Activated CD8-positive, alpha-beta memory T cell treated with anti-CD3 and anti-CD28 coated beads, Interleukin-2, amount 10 ng/mL, durations not matched to agents 7 days and 5 days (primary cell): ENCODE measurements at regions not wholly inside any gene's neighbourhood (a gene's known extent, or its start where the extent isn't known, plus 50 kb on each side); places are given as distances from the start of the nearest gene placed in this dataset.
"Not testable (repeated sequence)": the region's sequence is repeated elsewhere in the genome, so short reads cannot be mapped to it uniquely, and the experiment has no call there.

Experiments
- ATAC-seq: fragments of 150-1000 bp; cut with Tn5 transposase; one replicate; pipeline ENCODE4 v1.10.0; 2021; ENCODE audit warnings: moderate library complexity
- CTCF ChIA-PET: fragments of 350-600 bp; sonication (Branson Sonifier 250); formaldehyde crosslinking; loops from one replicate; lab custom pipeline; 2021; ENCODE audit warnings: antibody characterized with exemption; lab: Charles Lee
- DNase-seq: peaks from one replicate; pipeline ENCODE4 v3.0.0-alpha.2; 2020
- H3K27ac Mint-ChIP-seq: one replicate; pipeline ENCODE4 v1.8.0; 2021; ENCODE audit warnings: mild to moderate bottlenecking, mixed read lengths
- H3K27me3 Mint-ChIP-seq: one replicate; pipeline ENCODE4 v1.8.0; 2021; ENCODE audit warnings: mixed read lengths
- H3K36me3 Mint-ChIP-seq: one replicate; pipeline ENCODE4 v1.8.0; 2021; ENCODE audit warnings: mild to moderate bottlenecking, mixed read lengths
- H3K4me1 Mint-ChIP-seq: one replicate; pipeline ENCODE4 v1.8.0; 2021; ENCODE audit warnings: mixed read lengths
- H3K4me3 Mint-ChIP-seq: one replicate; pipeline ENCODE4 v1.8.0; 2021; ENCODE audit warnings: mild to moderate bottlenecking, moderate library complexity, mixed read lengths
- H3K9me3 Mint-ChIP-seq: one replicate; pipeline ENCODE4 v1.8.0; 2022; ENCODE audit warnings: low read depth, mixed read lengths

GRCh38 chr10:52502237-52502636 is 188.2 kb downstream of the DKK1 start:
- no peaks in the 10 kb centered on the region for H3K27me3 Mint-ChIP-seq
- no peak overlapping the region for H3K27ac Mint-ChIP-seq
- no peaks in the 10 kb centered on the region for H3K4me1 Mint-ChIP-seq
- no peak for ATAC-seq
- H3K36me3 Mint-ChIP-seq, result no peaks in the 10 kb centered on the region
- no peak for DNase-seq
- no peak overlapping the region for H3K4me3 Mint-ChIP-seq
- CTCF ChIA-PET, result no interaction called here
- peaks cover 14% of the 10 kb centered on the region for H3K9me3 Mint-ChIP-seq

GRCh38 chr10:52505341-52505740 is 191.3 kb downstream of the DKK1 start:
- H3K4me3 Mint-ChIP-seq, DNase-seq, CTCF ChIA-PET, H3K36me3 Mint-ChIP-seq, H3K4me1 Mint-ChIP-seq, ATAC-seq, H3K27ac Mint-ChIP-seq, H3K27me3 Mint-ChIP-seq: not testable (repeated sequence)
- H3K9me3 Mint-ChIP-seq, result peaks cover 15% of the 10 kb centered on the region

GRCh38 chr10:52514481-52514880 is 200.4 kb downstream of the DKK1 start:
- no peak for DNase-seq
- Mint-ChIP-seq H3K27me3 (no peaks in the 10 kb centered on the region), H3K4me3 (no peak overlapping the region), H3K4me1 (no peaks in the 10 kb centered on the region), H3K36me3 (no peaks in the 10 kb centered on the region), H3K9me3 (peaks cover 7% of the 10 kb centered on the region), H3K27ac (no peak overlapping the region)
- CTCF ChIA-PET, result no interaction called here
- ATAC-seq, result no peak

DNA sequence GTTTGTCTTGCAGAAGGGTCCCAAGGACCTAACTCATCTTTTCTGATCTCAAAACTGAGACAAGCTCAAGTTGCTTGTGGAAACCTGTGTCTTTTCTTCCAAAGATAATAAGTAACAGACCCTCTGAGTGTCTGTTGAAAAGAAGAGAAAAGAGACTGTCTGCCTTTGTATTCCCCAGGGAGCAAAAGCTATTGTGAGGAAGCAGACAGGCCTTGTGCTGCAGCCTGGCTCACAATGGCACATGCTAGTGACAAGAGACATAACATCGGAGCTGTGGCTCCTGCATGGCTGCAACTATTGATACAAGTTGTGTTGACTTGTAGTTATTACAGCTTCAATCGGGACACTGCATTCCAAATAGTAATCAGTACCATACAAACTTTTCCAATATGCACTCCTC is 202.9 kb downstream of the DKK1 start:
- Mint-ChIP-seq H3K36me3 (no peaks in the 10 kb centered on the region), H3K27ac (no peak overlapping the region), H3K4me1 (no peaks in the 10 kb centered on the region), H3K27me3 (no peaks in the 10 kb centered on the region), H3K4me3 (no peak overlapping the region), H3K9me3 (peaks cover 2% of the 10 kb centered on the region)
- CTCF ChIA-PET, result no interaction called here
- no peak for ATAC-seq
- DNase-seq, result no peak

DNA sequence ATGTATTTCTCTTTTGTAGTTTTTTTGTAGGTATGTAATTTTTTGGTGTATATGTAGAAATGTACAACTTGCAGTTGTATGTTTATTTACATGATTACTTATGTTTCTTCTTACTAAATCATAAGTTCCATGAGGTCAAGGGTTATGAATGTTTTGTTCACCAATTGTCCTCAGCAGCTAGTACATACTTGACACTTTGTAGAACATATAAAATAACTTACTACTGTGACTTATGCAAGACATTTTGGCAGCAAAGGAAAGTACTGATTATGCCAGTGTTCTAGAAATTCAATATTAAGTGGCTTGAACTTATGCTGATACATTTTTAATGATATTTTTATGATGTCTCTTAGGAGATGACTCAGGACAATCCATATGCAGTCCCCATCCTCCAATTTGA is 209.6 kb downstream of the DKK1 start:
- Mint-ChIP-seq H3K27ac (no peak overlapping the region), H3K4me3 (no peak overlapping the region), H3K27me3 (no peaks in the 10 kb centered on the region), H3K9me3 (no peaks in the 10 kb centered on the region), H3K4me1 (no peaks in the 10 kb centered on the region), H3K36me3 (no peaks in the 10 kb centered on the region)
- CTCF ChIA-PET, result no interaction called here
- ATAC-seq, result no peak
- no peak for DNase-seq

GRCh38 chr10:52525761-52526160 is 211.7 kb downstream of the DKK1 start:
- Mint-ChIP-seq H3K4me1 (no peaks in the 10 kb centered on the region), H3K36me3 (no peaks in the 10 kb centered on the region), H3K4me3 (no peak overlapping the region), H3K27me3 (no peaks in the 10 kb centered on the region), H3K27ac (no peak overlapping the region), H3K9me3 (peaks cover 6% of the 10 kb centered on the region)
- ATAC-seq (no peak), DNase-seq (no peak)
- CTCF ChIA-PET, result no interaction called here

GRCh38 chr10:52526251-52526823 is 212.3 kb downstream of the DKK1 start:
- CTCF ChIA-PET, result no interaction called here
- Mint-ChIP-seq H3K4me1 (no peaks in the 10 kb centered on the region), H3K9me3 (peaks cover 6% of the 10 kb centered on the region), H3K27me3 (no peaks in the 10 kb centered on the region), H3K4me3 (no peak overlapping the region), H3K27ac (no peak overlapping the region), H3K36me3 (no peaks in the 10 kb centered on the region)
- DNase-seq (no peak), ATAC-seq (no peak)

DNA sequence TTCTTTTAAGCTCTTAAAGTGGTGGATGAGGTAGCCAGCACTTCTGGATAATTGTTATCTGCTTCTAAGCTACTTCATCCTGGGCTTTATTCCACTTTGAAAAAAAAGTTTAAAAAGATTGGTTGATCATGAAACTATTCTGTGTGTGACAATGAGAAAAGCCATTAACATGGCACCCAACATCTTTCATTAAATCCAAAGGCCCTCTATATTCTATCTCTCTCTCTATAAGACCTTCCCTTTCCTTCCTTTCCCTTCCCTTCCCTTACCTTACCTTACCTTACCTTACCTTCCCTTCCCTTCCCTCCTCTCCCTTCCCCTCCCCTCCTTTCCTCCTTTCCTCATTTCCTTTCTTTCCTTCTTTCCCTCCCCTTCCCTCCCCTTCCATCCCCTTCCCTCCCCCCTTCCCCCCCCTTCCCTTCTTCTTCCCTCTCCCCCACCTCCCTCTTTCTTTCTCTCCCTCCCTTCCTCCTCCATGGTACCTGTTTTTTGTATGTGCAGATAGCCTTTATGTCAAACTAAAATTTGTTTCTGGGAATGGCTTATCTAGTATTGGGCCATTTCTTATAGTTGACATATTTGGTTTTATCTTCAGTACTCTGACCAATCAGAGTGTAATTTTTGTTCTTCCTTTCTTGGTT is 218.7 kb downstream of the DKK1 start:
- Mint-ChIP-seq H3K36me3 (no peaks in the 10 kb centered on the region), H3K9me3 (peaks cover 6% of the 10 kb centered on the region), H3K4me3 (no peak overlapping the region), H3K27me3 (no peaks in the 10 kb centered on the region), H3K27ac (no peak overlapping the region), H3K4me1 (no peaks in the 10 kb centered on the region)
- no peak for DNase-seq
- CTCF ChIA-PET, result no interaction called here
- ATAC-seq, result no peak

GRCh38 chr10:52533986-52534385 is 219.9 kb downstream of the DKK1 start:
- no peaks in the 10 kb centered on the region for H3K36me3 Mint-ChIP-seq
- ATAC-seq (no peak), DNase-seq (no peak)
- H3K27me3 Mint-ChIP-seq, result no peaks in the 10 kb centered on the region
- CTCF ChIA-PET, result no interaction called here
- H3K9me3 Mint-ChIP-seq, result peaks cover 6% of the 10 kb centered on the region
- H3K27ac Mint-ChIP-seq, result no peak overlapping the region
- H3K4me1 Mint-ChIP-seq, result no peaks in the 10 kb centered on the region
- H3K4me3 Mint-ChIP-seq, result no peak overlapping the region

DNA sequence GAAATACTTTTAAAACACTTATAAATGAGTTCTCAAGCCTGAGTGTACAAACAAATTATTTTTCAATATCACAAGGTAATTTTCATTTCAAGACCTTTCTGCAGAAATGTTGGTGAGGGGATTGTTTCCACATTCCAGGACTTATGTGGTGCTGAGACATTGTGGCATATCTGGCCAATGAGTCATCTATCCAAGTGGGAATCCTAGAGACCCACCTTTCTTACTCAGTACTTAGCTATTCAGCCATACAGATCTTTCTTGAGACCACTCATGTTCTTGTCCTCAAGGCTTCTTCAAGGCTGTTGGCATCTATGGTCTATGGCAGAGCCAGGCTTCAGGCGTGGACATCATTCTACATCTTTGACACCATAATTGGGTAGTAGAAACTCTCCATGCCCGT is 225.4 kb downstream of the DKK1 start:
- CTCF ChIA-PET, result no interaction called here
- no peak for ATAC-seq
- no peak overlapping the region for H3K27ac Mint-ChIP-seq

GRCh38 chr10:52540479-52540984 is 226.5 kb downstream of the DKK1 start:
- H3K9me3 Mint-ChIP-seq, result peaks cover 3% of the 10 kb centered on the region
- DNase-seq (no peak), ATAC-seq (no peak)
- no peak overlapping the region for H3K27ac Mint-ChIP-seq
- H3K27me3 Mint-ChIP-seq, result no peaks in the 10 kb centered on the region
- CTCF ChIA-PET, result no interaction called here
- no peak overlapping the region for H3K4me3 Mint-ChIP-seq
- no peaks in the 10 kb centered on the region for H3K4me1 Mint-ChIP-seq
- no peaks in the 10 kb centered on the region for H3K36me3 Mint-ChIP-seq

More for the DNA sequence above, 225.4 kb downstream of the DKK1 start:
- H3K4me3 Mint-ChIP-seq, result no peak overlapping the region
- H3K27me3 Mint-ChIP-seq, result no peaks in the 10 kb centered on the region
- no peaks in the 10 kb centered on the region for H3K36me3 Mint-ChIP-seq
- H3K9me3 Mint-ChIP-seq, result peaks cover 3% of the 10 kb centered on the region
- no peak for DNase-seq
- H3K4me1 Mint-ChIP-seq, result no peaks in the 10 kb centered on the region

DNA sequence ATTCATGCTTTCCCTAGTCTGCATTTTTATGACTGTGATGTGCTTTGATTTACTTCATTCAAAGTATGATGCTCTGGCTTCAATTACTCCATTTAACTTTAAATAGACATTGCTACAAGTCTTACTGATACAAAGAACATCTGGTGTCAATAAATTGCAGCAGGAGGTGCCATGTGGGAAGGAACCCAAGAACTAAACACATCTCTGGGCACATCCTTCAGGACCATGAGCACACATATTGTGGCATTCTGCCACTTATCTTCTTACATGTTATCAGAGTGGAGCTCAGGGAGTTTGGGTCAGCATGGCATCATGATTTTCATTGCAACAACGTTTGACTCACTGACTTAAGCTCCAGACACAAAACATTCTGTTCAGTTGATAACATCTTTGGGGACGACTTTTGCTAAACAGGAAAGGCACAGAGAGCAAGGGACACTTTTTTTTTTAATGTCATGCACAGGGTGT is 227.0 kb downstream of the DKK1 start:
- H3K27ac Mint-ChIP-seq, result no peak overlapping the region
- peaks cover 7% of the 10 kb centered on the region for H3K9me3 Mint-ChIP-seq
- no peaks in the 10 kb centered on the region for H3K4me1 Mint-ChIP-seq
- no peak for DNase-seq
- no peak overlapping the region for H3K4me3 Mint-ChIP-seq
- no peak for ATAC-seq
- H3K27me3 Mint-ChIP-seq, result no peaks in the 10 kb centered on the region
- H3K36me3 Mint-ChIP-seq, result no peaks in the 10 kb centered on the region
- CTCF ChIA-PET, result no interaction called here

DNA sequence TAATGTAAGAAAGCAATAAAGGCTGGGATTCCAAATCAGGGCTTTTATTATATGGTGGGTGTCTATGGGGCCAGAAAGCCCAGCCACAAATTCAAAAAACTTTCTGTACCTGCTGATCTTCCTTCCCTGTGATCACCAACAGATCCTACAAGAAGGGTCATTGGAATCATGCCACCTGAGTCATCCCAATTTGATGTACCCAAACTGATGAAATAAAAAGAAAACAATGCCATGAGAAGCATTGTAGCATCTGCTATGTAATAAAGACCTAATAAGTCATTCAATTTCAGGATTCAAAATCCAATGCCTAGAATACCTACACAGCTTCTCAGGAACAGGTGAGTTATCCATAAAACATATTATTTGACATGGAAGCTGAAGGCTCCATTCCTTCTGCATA is 228.8 kb downstream of the DKK1 start:
- no peaks in the 10 kb centered on the region for H3K36me3 Mint-ChIP-seq
- ATAC-seq, result no peak
- H3K4me1 Mint-ChIP-seq, result no peaks in the 10 kb centered on the region
- DNase-seq, result no peak
- no peaks in the 10 kb centered on the region for H3K27me3 Mint-ChIP-seq
- no peak overlapping the region for H3K27ac Mint-ChIP-seq
- CTCF ChIA-PET, result no interaction called here
- no peak overlapping the region for H3K4me3 Mint-ChIP-seq
- peaks cover 10% of the 10 kb centered on the region for H3K9me3 Mint-ChIP-seq

DNA sequence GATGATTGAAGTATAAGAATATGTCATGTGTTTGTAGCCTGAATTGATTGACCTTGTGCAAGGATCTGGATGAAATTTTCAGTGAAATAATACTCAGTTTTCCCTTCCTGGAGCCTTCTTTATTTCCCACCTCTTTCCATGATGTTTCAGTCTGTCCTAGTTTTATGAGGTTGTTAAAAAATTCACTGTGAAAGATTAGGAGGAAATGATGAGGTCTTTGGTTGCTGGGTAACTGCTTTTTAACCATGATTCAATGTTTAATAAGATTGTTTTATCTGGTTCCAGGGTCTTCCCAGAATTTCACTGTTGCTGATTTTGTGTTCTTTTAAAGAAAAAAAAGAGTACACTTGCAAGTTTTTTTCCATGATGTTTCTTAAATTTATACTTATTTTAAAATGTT is 221.5 kb downstream of the MBL2 start:
- Mint-ChIP-seq H3K27ac (no peak overlapping the region), H3K27me3 (no peaks in the 10 kb centered on the region), H3K4me3 (no peak overlapping the region), H3K36me3 (no peaks in the 10 kb centered on the region), H3K9me3 (peaks cover 14% of the 10 kb centered on the region), H3K4me1 (no peaks in the 10 kb centered on the region)
- ATAC-seq (no peak), DNase-seq (no peak)
- CTCF ChIA-PET, result no interaction called here
